COLO668 (cell line): ENCODE measurements at regions not wholly inside any gene's neighbourhood (a gene's known extent, or its start where the extent isn't known, plus 50 kb on each side); places are given as distances from the start of the nearest gene placed in this dataset.
A peak's percentile ranks its signal among the peaks of the same experiment; 100 is the strongest.

Source experiments
- DNase-seq: peaks from one replicate; lab custom pipeline; 2025; ENCODE audit not compliant: unreplicated experiment; lab: John Stamatoyannopoulos, UW

DNA sequence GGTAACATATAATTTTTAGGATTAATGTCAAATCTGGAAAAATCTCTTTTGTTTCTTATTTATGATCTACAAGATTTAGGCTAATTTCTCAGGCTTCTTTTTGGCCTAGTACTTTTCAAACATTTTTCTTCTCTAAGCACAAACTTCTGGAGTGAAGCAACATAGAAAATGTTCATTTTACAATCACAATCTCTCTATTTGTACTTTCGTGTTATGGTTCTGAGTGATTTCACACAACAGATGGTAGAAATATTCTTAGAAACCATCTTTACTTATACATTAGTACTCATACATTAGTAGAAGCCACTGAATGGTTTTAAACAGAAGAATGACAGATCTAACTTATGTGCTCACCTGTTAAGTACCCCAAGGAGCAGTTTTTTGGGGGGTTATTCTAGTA lies 106.3 kb upstream of the ANO3 start:
- no peak for DNase-seq

DNA sequence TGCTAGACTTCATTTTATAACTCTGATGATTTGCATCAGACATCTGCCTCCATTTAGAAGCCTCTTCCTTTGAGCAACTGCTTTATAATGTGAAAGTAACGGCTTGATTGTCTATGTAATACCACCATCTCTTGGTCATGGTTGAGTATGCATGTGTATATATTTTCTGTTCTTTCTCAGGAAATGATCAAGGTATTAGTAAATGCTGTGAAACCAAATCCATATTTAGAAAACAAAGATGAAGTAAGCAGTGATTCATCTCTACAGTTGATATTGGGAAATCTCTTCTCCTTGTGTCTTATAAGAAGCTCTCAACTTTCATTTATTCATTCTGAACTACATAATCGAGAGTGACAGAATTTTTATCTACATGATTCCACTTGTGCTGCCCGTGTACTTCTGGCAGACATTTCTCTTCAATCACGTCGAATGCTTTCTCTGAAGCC lies 104.6 kb upstream of the ANO3 start:
- DNase-seq: no peak

DNA sequence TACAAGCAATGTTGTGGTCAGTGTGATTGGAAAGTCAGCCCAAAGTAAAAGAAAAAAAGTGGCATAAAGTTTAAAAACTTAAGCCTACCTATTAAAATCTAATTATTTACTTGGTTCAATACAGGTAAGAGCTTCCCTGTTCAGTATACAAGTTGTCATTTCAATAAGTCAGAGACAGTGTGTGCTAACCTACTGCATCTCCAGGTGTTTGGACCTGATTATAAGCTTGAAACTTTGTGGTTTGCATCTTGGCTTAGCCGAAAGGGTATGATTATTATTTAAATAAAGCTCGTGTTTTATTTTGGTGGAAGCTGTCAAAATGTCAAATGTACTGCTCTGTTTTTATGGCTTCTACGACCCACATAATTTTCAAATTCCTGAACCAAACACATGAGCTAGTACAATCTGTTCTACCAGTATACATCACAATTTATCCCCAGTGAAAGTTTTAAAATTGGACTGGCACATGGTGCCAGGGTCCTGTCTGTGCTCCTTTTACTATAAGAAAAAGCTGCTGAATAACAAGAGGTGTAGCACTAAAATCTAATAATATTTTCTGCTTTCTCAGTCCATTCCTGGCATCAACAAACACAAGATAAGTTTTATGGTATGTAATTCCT lies 103.9 kb upstream of the ANO3 start:
- no peak for DNase-seq

DNA sequence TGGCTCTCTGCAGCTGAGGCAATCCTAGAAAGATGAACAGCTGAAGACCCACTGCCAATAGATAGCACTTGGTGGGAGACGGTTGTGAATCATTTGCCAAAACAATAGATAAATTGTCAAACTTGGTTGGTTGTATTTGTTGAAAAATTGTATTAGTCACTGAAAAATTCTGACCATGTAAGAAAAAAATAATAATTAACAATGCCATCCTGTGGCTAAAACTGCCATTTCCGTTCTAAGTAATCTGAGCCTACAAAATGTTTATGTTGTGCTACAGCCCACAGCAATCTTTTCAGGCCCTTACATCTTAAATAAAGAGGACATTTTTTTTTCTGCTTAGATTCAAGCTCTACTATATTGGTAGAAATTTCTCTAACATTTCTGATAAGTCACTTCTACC lies 103.2 kb upstream of the ANO3 start:
- no peak for DNase-seq

DNA sequence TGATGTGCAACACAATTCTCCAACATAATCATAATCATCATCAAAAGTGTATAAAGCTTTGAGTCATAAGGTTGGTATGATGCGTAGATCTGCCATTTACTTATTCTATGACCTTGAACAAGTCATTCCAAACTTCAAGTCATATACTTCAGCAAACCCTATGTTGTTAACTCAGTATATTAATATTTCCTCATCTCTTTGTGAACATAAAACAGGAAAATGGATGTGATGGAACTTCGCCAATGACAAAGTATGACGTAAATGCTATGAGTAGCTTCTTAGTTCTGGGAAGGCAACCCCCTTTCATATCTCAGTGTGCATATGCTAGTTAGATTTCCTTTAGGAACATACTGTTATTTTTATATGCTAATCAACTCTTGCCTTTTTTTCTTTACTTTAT lies 102.7 kb upstream of the ANO3 start:
- DNase-seq: no peak

DNA sequence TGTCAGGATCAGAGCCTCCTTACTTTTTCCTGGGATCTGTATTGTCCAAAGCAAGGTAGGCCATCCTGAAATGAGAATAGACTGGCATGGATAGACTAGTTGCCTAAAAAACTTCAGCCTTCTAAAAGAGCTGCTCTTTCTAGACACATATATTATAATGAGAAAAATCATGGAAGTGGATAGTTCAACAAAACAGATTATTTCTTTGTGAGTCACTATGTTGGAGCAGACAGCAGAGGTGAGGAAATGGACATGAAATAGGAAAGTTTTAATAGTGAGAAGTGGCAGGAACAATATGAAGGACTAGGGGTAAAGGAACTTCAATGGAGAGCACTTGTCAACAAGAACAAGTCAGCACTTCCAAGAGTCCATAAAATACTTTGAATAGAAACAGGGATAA lies 101.9 kb upstream of the ANO3 start:
- DNase-seq: no peak

DNA sequence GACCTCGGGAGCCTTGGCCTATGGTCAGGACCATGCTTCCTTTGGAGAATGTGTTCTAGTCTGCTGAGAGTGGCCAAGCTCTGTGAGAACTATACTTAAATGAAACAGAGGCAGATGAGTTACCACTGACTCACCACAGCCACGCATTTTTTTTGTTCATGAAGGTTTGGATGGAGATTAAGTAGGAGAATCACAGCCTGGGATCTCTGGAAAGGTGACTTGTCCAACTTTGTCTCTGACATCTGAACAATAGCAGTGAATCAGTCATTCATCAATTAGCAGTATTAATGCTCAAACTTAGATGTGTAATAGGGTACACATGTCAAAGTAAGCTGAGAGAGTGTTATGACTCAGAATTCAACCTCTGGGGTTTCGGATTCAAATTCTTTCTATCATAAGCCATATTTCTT lies 100.7 kb upstream of the ANO3 start:
- no peak for DNase-seq

DNA sequence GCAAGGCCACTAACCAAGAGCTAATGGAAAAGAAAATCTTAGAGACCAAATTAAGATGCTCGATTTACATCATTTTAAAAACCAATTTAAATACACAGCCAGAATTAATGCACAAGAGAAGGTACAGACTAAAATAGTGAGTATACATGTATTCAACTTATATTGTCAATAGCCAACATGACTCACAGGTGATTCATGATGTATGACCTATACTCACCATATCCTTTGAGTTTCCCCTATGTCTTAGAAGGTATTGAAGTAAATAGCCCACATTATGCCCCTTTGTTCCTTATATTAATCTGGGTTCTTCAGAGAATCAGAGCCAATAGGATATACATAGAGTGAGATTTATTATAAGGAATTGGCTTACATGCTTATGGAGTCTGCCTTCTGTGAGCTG lies 97.5 kb upstream of the ANO3 start:
- DNase-seq: no peak

DNA sequence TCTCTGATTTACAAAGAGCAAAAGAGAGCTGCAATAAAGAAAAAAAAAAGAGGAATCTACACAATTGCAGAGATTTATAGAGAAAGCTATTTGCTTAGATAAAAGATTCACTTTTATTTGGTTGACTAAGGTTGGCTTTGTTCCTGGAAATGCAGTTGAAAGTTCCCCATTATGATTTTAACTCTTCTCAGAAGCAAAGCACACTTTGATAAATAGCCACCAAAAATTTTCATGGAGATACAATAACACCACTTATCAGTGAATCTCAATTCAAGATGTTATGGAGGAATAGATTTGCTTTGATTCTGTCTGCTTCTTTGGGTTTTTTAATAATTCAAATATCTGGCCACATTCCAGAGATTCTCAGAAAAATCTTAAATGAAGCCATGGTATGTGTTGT lies 88.5 kb upstream of the ANO3 start:
- no peak for DNase-seq

DNA sequence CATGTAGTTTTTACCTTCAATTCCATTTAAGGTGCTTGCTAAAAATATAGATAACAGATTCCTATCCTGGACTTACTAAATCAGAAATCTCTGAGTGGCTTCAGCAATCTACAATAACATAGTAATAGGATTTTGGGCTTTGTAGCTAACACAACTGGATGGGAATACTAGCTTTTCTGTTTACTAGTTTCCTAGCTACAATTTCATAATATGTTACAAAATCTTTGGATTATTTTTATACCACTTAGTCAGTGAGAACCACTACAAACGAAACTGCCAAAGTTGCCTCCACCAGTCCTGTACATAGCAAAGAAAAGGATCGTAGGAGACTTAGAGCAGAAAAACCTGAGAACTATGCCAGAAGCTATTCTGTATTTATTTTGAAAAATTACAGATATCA lies 87.7 kb upstream of the ANO3 start:
- DNase-seq: no peak

DNA sequence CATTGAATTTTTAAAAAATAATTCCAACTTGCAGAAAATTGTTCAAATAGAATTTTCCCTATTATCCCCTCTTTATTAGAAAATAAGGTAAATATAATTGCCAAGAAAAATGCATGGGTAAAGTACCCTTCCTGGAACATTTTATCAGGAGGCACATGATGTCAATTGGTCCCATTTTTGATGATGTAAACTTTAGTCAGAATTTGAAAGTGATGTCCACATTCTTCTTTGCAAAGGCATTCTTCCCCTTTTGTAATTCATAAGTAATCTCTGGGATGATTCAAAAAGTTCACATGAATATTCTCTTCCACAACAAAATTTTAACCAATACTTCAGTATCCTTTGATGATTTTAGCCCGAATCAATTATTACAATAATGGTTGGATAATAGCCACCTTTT lies 86.9 kb upstream of the ANO3 start:
- DNase-seq: no peak

DNA sequence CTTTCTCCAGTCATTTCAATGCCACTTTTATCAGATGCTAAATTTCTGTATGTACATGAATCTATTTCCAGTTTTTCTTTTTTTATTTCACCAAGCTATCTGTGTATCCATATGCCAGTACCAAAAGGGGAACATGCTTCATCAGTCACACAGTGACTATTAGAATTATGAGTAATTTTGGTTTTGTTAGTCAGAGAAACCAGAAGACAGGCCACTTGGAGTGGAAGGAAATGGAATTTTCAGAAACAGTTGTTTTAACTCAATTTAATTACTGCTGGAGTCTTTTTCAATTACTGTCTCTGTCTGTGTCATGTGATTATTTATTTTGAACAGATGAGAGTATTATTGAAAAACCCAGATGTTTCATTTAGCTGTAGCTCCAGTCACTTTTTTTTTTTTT lies 84.6 kb upstream of the ANO3 start:
- DNase-seq: no peak

DNA sequence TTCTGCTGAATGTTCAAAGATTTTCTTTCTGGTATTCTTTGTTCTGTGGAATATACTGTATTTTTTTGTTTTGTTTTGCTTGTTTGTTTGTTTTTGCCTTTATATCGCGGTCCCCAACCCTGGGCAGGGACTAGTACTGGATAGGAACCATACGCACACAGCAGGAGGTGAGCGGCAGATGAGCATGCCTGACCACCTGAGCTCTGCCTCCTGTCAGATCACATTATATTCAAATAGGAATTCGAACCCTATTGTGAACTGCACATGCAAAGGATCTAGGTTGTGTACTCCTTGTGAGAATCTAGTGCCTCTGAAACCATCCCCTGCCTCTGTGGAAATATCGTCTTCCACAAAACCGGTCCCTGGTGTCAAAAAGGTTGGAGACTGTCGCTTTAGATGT lies 83.3 kb upstream of the ANO3 start:
- DNase-seq: no peak

DNA sequence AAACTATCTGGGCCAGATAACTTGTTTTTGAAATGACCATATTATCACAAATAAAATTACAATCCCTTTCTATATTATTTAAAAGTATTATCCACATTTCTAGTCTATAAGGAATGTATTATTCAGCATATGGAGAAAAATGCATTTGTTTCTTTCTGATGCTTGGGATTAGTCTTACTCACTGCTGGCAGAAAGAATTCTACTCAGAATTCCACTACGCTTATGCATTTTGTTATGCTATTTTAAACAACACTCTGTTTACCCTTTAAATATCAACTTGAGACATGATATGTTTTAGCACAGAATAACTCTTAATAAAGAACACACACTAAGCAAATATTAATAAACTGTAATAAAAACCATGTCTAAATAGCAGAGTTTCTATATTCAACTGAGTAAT lies 77.6 kb upstream of the ANO3 start:
- DNase-seq: no peak

DNA sequence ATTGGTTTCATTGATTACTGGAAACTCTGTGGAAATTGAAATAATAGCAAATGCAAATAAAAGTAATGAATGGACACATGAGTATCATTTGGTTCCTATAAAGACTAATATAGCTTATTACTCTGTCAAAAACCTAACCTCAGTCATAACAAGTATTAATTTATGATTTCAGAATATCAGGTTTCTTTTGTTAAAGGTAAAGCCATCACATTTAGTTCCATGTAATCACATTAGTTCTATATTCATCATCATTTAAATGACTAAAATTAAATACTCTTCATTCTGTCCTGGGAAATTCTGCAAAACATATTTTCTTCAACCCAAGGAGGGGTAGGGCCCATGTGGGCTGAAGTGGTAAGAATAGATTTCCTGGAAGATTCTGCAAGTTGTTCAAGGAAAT lies 68.2 kb upstream of the ANO3 start:
- DNase-seq: no peak

DNA sequence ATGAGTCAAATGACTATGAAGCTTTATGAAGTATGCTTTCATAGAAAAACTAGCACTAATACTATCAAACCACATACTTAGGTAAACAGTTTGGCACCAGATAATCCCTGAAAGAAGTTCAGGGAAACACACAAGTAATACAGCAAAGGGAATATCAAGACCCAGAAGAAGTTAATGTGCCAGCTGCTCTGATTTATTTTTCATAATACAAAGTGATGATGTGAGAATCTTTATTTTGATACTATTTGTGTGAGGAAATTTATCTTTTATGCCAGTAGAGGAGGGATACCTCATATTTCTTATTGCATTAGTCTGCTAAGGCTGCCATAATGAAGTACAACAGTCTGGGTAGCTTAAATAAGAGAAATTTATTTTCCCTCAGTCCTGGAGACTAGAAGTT lies 67.7 kb upstream of the ANO3 start:
- no peak for DNase-seq

DNA sequence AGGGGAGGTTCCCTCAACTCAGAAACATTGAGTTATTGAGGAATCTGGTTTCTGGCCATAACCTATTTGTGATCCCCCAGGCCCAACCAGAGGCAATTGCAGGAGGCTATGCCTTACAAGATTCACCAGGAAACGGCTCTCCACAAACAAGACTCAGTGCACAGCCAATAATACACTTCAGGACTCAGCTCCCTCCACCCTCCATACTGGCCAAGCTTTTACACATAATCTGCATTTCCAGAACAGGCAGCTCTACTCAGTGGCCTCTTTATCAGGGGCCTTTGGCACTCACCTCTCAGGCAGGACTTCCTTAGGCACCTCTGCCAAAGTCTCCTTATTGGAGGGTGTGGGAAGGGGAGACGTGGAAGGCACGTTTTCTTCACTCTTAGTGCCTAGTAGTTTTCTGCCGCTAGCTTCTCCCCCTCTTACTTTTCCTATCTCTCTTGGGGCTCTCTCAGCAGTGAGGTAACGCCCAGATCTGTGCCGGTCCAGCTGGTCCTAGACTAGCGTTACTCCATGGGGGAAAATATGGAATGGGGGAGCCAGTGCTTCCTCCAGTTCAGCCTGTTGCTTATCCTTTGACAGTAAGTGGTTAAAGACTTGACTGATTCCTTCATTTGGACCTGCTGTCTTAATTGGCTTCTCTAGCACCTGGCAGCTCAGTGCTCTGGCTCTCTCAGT lies 62.8 kb upstream of the ANO3 start:
- no peak for DNase-seq

DNA sequence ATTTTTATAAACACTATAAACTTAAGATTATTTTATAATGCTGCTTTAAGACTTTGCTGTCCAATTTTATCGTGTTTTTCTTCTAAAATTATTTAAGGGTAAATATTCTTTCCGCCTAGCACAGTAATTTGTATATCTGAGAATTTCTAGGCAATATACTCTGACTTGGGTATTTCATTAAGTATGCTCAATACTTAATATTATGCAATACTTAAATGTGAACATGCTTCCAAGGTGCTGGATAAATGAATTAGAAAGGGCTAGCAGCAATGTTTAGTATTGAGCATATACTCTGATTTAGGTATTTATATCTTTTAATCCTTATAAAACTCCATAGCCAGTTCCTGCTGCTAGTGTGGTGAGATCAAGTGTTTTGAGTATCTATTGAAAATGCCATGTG lies 60.3 kb upstream of the ANO3 start:
- DNase-seq: no peak

DNA sequence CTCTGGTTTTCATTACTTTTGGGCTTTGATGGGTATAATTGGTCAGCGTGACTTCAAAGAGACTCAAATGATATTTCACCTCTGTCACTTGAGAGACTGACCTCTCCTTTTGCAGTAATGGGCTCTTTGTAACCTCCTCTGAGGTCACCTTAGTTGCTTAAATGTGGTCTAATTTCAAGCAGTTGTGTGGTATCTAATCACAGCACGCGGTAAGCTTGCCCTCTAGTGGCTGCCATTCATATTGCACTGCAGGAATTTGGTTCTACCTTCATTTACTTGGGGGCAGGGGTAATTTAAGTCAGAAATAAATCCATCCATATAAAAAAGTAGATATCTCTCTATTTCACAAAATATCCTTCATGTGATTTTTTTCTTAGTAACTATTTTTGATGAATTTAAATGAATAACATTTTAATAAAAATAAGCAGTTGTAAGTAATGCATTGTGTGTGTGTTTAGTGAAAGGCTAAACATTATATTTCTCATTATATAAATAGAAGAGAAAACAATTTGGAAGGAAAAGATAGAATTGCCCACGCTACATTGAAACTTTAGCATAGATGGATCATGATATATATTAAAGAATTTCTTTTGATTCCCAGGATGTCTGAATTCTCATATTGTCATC lies 55.0 kb upstream of the ANO3 start:
- DNase-seq: peak; percentile 48

DNA sequence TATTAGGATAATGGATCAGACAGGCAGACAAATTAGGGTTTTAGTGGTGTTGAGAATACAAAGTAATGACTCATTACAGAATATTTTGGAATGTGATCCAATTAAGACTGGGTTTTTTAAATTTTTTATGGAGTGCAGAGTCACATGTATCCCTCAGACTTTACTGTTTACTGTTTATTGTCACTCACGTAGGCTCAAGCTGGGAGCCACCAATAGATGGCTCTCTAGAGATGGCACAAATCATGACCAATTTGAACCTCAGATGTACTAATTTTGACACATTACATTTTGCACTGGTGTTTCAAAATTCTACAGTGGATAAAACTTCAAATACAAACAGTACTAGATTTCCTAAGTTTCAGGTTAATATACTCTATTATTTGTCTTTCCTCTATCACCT lies 53.6 kb upstream of the ANO3 start:
- DNase-seq: no peak
